ENCODE measurements at regions not wholly inside any gene's neighbourhood (a gene's known extent, or its start where the extent isn't known, plus 50 kb on each side); places are given as distances from the start of the nearest gene placed in this dataset.

DNA sequence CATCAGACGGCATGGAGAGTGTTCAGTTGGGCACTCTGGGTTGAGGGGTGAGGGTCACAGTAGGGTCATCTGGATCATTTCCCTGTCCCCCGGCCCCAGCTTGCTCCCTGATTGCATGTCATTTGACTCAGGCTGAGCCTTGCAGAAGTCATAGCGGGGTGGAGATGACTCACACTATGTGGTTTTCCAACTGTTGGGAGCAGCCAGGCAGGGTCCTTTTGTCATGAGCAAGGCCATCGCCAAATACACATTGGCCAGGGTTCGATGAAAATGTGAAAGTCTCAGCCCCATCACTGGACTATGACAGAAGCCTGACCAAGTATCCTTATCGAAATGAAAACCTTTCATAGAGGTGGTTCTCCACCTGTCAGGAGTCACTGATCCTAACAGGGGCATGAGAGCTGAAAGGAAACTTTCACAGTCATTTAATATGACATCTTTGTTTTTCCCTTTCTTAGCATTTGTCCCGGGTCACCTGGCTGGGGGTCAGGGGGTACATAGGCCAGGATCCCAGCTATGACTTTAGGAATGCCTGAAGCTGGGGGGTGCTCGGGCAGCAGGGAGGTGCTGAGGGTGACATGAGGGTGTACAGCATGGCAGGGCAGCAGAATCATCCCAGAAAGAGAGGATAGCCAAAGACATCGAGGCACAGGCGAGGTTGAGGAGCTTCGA lies 70.2 kb upstream of the CD93 start:
- Histone ChIP-seq H3K4me1 (ENCODE audit: control extremely low read depth in 1 of 4, control insufficient read depth in 4 of 4, insufficient read depth in 4 of 4, low read length in 3 of 4) (peaks cover 14 to 83% (median 48%) of the 10 kb centered on the region in 4 experiments), H3K36me3 (ENCODE audit: control insufficient read depth in 4 of 4, insufficient read depth in 4 of 4, low read length in 3 of 4) (no peaks in the 10 kb centered on the region), H3K27ac (ENCODE audit: insufficient read depth in 1 of 2, low read depth in 1 of 2, low read length in 2 of 2, poor library complexity in 1 of 2, severe bottlenecking in 2 of 2) (no peak overlapping the region), H3K27me3 (replicated peaks in 2 of 5; ENCODE audit: control insufficient read depth in 4 of 5, insufficient read depth in 5 of 5, low read length in 4 of 5) (no peaks in the 10 kb centered on the region), H3K4me3 (ENCODE audit: control insufficient read depth in 1 of 7, extremely low read depth in 1 of 7, insufficient read depth in 4 of 7, low read depth in 2 of 7, low read length in 6 of 7) (no peak overlapping the region), H3K9me3 (ENCODE audit: control extremely low read depth in 1 of 5, control insufficient read depth in 4 of 5, insufficient read depth in 2 of 5, low read depth in 1 of 5, low read length in 4 of 5) (no peaks in the 10 kb centered on the region)
- WGBS (ENCODE audit: insufficient coverage), result 87% methylated on average over 8 of the region's 11 CpGs
- POLR2A ChIA-PET, result interaction anchor here (0.6 kb wide), 1 partner anchor 22 kb away, joined by 3 read pairs; no protein-coding TSS in a partner anchor
- CTCF ChIA-PET, result interaction anchor here (1.2 kb wide), 1 partner anchor 12 kb away, joined by 4 read pairs; no protein-coding TSS in a partner anchor
- DNase-seq, result peak in 2 of 3 donors; percentile 53 to 60

DNA sequence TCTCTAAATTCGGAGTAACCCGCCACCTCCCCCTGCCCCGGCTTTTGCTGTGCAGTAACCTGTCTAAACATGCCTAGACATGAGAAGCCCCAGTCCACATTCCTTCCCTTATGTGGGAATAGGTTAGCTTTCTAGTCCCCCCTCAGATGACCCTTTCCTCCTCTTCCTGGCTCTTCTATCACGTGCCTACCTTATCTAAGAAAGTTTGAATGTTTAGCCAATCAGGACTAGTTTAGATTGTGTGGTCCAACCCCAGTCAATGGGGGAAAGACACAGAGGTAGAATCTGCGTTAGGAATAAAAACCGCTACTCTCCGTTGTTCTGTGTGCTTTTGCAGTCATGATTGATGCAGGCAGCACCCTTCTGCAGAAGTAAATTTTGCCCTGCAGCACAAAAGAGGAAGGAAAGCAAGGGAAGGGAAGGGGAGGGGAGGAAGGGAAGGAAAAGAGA lies 69.0 kb upstream of the CD93 start:
- WGBS (ENCODE audit: insufficient coverage), result 6% methylated on average over 3 of the region's 7 CpGs
- CTCF ChIA-PET, result interaction anchor here (1.2 to 1.4 kb wide), 5 partner anchors 10 to 184 kb away, joined by 3 to 4 read pairs (median 4); no protein-coding TSS in a partner anchor
- H3K4me3 ChIP-seq (ENCODE audit: control insufficient read depth in 1 of 7, extremely low read depth in 1 of 7, insufficient read depth in 4 of 7, low read depth in 2 of 7, low read length in 6 of 7), result peak overlapping the region in 2 of 7 experiments; percentile 31 to 37
- peak overlapping the region in 1 of 2 experiments; percentile 69 for H3K27ac ChIP-seq (ENCODE audit: insufficient read depth in 1 of 2, low read depth in 1 of 2, low read length in 2 of 2, poor library complexity in 1 of 2, severe bottlenecking in 2 of 2)
- H3K4me1 ChIP-seq (ENCODE audit: control extremely low read depth in 1 of 4, control insufficient read depth in 4 of 4, insufficient read depth in 4 of 4, low read length in 3 of 4), result peaks cover 17 to 83% (median 48%) of the 10 kb centered on the region in 4 experiments
- peak; percentile 36 to 81 (median 76) for DNase-seq
- POLR2A ChIA-PET, result no interaction called here
- H3K9me3 ChIP-seq (ENCODE audit: control extremely low read depth in 1 of 5, control insufficient read depth in 4 of 5, insufficient read depth in 2 of 5, low read depth in 1 of 5, low read length in 4 of 5), result no peaks in the 10 kb centered on the region
- H3K27me3 ChIP-seq (replicated peaks in 2 of 5; ENCODE audit: control insufficient read depth in 4 of 5, insufficient read depth in 5 of 5, low read length in 4 of 5), result no peaks in the 10 kb centered on the region
- no peaks in the 10 kb centered on the region for H3K36me3 ChIP-seq (ENCODE audit: control insufficient read depth in 4 of 4, insufficient read depth in 4 of 4, low read length in 3 of 4)

DNA sequence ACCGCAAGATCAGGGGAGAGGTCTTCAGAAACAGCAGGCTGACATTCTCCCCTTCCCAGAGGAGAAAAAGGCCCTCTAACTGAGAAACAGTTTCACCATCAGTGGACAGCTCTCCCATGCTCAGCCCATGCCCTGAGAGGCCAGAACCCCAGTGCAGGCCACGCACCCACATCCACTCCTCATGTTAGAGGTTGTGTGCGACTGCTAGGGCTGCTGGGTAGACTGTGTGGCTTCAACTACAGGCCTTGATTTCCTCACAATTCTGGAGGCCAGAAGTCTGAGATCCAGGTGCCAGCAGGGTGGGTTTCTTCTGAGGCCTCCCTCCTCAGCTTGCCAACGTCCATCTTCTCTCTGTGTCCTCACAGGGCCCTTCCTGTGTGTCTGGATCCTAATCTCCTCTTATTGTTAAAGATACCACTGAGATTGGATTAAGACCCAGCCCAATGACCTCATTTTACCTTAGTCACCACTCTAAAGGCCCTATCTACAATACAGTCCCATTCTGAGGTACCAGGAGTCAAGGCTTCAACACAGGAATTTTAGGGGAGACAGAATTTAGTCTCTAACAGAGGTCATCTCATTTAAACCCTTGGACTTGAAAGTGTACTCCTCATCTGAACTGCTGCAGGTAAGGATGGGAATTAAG lies 67.7 kb upstream of the CD93 start:
- Histone ChIP-seq H3K9me3 (ENCODE audit: control extremely low read depth in 1 of 5, control insufficient read depth in 4 of 5, insufficient read depth in 2 of 5, low read depth in 1 of 5, low read length in 4 of 5) (no peaks in the 10 kb centered on the region), H3K27ac (ENCODE audit: insufficient read depth in 1 of 2, low read depth in 1 of 2, low read length in 2 of 2, poor library complexity in 1 of 2, severe bottlenecking in 2 of 2) (peak overlapping the region in 1 of 2 experiments; percentile 69), H3K36me3 (ENCODE audit: control insufficient read depth in 4 of 4, insufficient read depth in 4 of 4, low read length in 3 of 4) (no peaks in the 10 kb centered on the region), H3K4me1 (ENCODE audit: control extremely low read depth in 1 of 4, control insufficient read depth in 4 of 4, insufficient read depth in 4 of 4, low read length in 3 of 4) (peaks cover 8 to 83% (median 40%) of the 10 kb centered on the region in 4 experiments), H3K27me3 (replicated peaks in 2 of 5; ENCODE audit: control insufficient read depth in 4 of 5, insufficient read depth in 5 of 5, low read length in 4 of 5) (no peaks in the 10 kb centered on the region), H3K4me3 (ENCODE audit: control insufficient read depth in 1 of 7, extremely low read depth in 1 of 7, insufficient read depth in 4 of 7, low read depth in 2 of 7, low read length in 6 of 7) (no peak overlapping the region)
- POLR2A ChIA-PET, result no interaction called here
- DNase-seq, result no peak
- CTCF ChIA-PET, result interaction anchor here (0.6 to 1.4 kb wide), 8 partner anchors 9 to 186 kb away, joined by 3 to 4 read pairs (median 3); no protein-coding TSS in a partner anchor
- WGBS (ENCODE audit: insufficient coverage), result 96% methylated on average over 3 of the region's 4 CpGs

DNA sequence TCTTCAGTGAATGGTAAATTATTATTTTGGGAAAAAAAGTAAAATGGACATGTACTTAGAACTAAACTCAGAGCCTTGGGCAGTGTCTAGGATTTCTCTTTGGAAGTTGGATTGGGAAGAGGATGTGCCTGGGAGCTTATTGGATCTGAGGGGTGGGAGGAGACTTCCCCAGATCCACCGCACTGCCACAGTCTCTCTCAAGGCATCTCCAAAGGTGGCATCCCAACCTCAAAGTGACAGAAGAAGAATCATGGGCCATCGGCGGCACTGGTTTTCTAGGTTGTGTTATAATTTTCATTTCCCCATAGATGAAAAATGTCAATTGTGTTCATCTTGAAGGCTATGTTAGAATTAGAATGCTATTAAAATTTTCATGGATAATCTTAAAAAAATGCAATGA lies 66.8 kb upstream of the CD93 start:
- Histone ChIP-seq H3K27ac (ENCODE audit: insufficient read depth in 1 of 2, low read depth in 1 of 2, low read length in 2 of 2, poor library complexity in 1 of 2, severe bottlenecking in 2 of 2) (peak overlapping the region in 1 of 2 experiments; percentile 45), H3K4me1 (ENCODE audit: control extremely low read depth in 1 of 4, control insufficient read depth in 4 of 4, insufficient read depth in 4 of 4, low read length in 3 of 4) (peaks cover 8 to 83% (median 44%) of the 10 kb centered on the region in 4 experiments), H3K4me3 (ENCODE audit: control insufficient read depth in 1 of 7, extremely low read depth in 1 of 7, insufficient read depth in 4 of 7, low read depth in 2 of 7, low read length in 6 of 7) (no peak overlapping the region), H3K36me3 (ENCODE audit: control insufficient read depth in 4 of 4, insufficient read depth in 4 of 4, low read length in 3 of 4) (no peaks in the 10 kb centered on the region), H3K9me3 (ENCODE audit: control extremely low read depth in 1 of 5, control insufficient read depth in 4 of 5, insufficient read depth in 2 of 5, low read depth in 1 of 5, low read length in 4 of 5) (no peaks in the 10 kb centered on the region), H3K27me3 (replicated peaks in 2 of 5; ENCODE audit: control insufficient read depth in 4 of 5, insufficient read depth in 5 of 5, low read length in 4 of 5) (no peaks in the 10 kb centered on the region)
- CTCF ChIA-PET, result interaction anchor here (1.0 to 1.1 kb wide), 3 partner anchors 9 to 28 kb away, joined by 3 read pairs; no protein-coding TSS in a partner anchor
- DNase-seq, result no peak
- WGBS (ENCODE audit: insufficient coverage), result 95% methylated on average over 3 of the region's 3 CpGs
- POLR2A ChIA-PET, result no interaction called here

DNA sequence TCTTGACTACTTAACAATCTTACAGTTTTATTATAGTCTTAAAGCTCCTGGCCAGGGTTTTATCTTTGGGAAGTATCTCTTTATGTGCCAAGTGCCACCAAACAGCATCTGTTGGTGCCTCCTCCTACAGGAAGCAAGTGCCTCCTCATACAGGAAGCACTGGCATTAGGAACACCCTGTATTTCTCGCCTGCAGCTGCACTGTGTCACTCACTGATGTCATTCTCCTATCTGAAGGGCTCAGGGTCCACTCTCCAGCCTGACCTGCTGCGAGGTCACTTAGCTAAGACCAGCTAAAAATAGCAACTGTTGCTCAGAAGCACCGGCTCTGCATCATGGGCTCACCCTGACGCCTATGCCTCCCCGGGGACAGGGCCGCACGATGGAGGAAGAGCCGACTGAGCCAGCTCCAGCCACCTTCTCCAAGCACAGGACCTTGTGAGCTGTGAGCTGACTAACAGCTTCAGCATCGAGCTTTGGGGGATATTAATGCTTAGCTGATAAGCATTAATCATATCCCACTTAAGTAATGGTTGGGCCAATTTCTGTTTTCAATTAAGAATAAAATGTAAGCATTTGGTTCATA lies 66.3 kb upstream of the CD93 start:
- Histone ChIP-seq H3K4me3 (ENCODE audit: control insufficient read depth in 1 of 7, extremely low read depth in 1 of 7, insufficient read depth in 4 of 7, low read depth in 2 of 7, low read length in 6 of 7) (peak overlapping the region in 1 of 7 experiments; percentile 34), H3K27ac (ENCODE audit: insufficient read depth in 1 of 2, low read depth in 1 of 2, low read length in 2 of 2, poor library complexity in 1 of 2, severe bottlenecking in 2 of 2) (peak overlapping the region in 1 of 2 experiments; percentile 45), H3K4me1 (ENCODE audit: control extremely low read depth in 1 of 4, control insufficient read depth in 4 of 4, insufficient read depth in 4 of 4, low read length in 3 of 4) (peaks cover 10 to 86% (median 49%) of the 10 kb centered on the region in 4 experiments), H3K36me3 (ENCODE audit: control insufficient read depth in 4 of 4, insufficient read depth in 4 of 4, low read length in 3 of 4) (no peaks in the 10 kb centered on the region), H3K27me3 (replicated peaks in 2 of 5; ENCODE audit: control insufficient read depth in 4 of 5, insufficient read depth in 5 of 5, low read length in 4 of 5) (no peaks in the 10 kb centered on the region), H3K9me3 (ENCODE audit: control extremely low read depth in 1 of 5, control insufficient read depth in 4 of 5, insufficient read depth in 2 of 5, low read depth in 1 of 5, low read length in 4 of 5) (no peaks in the 10 kb centered on the region)
- DNase-seq, result peak in 2 of 3 donors; percentile 48 to 60
- WGBS (ENCODE audit: insufficient coverage), result 22% methylated on average over 7 of the region's 9 CpGs
- ChIA-PET CTCF (interaction anchor here (1.0 to 1.1 kb wide), 2 partner anchors 8 to 27 kb away, joined by 3 read pairs; no protein-coding TSS in a partner anchor), POLR2A (no interaction called here)

DNA sequence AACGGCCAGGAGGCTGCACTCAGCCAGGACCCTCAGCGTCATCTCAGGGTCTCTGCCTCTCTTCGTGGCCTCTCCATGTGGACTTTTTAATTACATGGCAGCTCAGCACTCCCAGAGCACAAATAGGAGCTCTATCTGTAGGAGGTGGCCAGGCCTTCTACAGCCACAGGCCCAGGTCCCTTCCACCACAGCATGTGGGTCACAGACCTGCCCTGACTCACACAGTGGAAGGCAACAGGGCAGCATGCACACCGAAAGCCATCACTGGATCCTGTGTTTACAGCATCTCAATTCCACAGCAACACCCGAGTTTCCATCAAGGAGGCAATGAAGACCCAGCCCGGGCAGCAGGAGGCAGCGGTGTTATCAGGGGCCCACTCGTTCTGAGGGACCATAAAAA lies 65.8 kb upstream of the CD93 start:
- peak in 2 of 3 donors; percentile 21 to 36 for DNase-seq
- Histone ChIP-seq H3K4me1 (ENCODE audit: control extremely low read depth in 1 of 4, control insufficient read depth in 4 of 4, insufficient read depth in 4 of 4, low read length in 3 of 4) (peaks cover 13 to 91% (median 54%) of the 10 kb centered on the region in 4 experiments), H3K4me3 (ENCODE audit: control insufficient read depth in 1 of 7, extremely low read depth in 1 of 7, insufficient read depth in 4 of 7, low read depth in 2 of 7, low read length in 6 of 7) (peak overlapping the region in 1 of 7 experiments; percentile 34), H3K36me3 (ENCODE audit: control insufficient read depth in 4 of 4, insufficient read depth in 4 of 4, low read length in 3 of 4) (no peaks in the 10 kb centered on the region), H3K9me3 (ENCODE audit: control extremely low read depth in 1 of 5, control insufficient read depth in 4 of 5, insufficient read depth in 2 of 5, low read depth in 1 of 5, low read length in 4 of 5) (no peaks in the 10 kb centered on the region), H3K27me3 (replicated peaks in 2 of 5; ENCODE audit: control insufficient read depth in 4 of 5, insufficient read depth in 5 of 5, low read length in 4 of 5) (no peaks in the 10 kb centered on the region), H3K27ac (ENCODE audit: insufficient read depth in 1 of 2, low read depth in 1 of 2, low read length in 2 of 2, poor library complexity in 1 of 2, severe bottlenecking in 2 of 2) (peak overlapping the region in 1 of 2 experiments; percentile 45)
- WGBS (ENCODE audit: insufficient coverage), result 48% methylated on average over 8 of the region's 8 CpGs
- ChIA-PET POLR2A (no interaction called here), CTCF (interaction anchor here (1.0 to 1.6 kb wide), 2 partner anchors 8 to 34 kb away, joined by 3 read pairs; no protein-coding TSS in a partner anchor)

All from common myeloid progenitor, CD34-positive (primary cell).